AG08395 (cell line): ENCODE measurements at regions not wholly inside any gene's neighbourhood (a gene's known extent, or its start where the extent isn't known, plus 50 kb on each side); places are given as distances from the start of the nearest gene placed in this dataset.
A peak's percentile ranks its signal among the peaks of the same experiment; 100 is the strongest.
"Not testable (repeated sequence)": the region's sequence is repeated elsewhere in the genome, so short reads cannot be mapped to it uniquely, and the experiment has no call there.

ENCODE experiments used
- DNase-seq: peaks from one replicate; pipeline ENCODE4 v3.0.0; 2012; ENCODE audit warnings: mixed read lengths, low spot score

GRCh38 chr11:26898799-26899198 is 95.1 kb upstream of the FIBIN start:
- no peak for DNase-seq

- no peak for DNase-seq
Measured at GRCh38 chr11:26901162-26901561, 92.8 kb upstream of the FIBIN start.

GRCh38 chr11:26904132-26904531 is 89.8 kb upstream of the FIBIN start:
- DNase-seq: no peak

GRCh38 chr11:26904801-26905200 is 89.1 kb upstream of the FIBIN start:
- DNase-seq: no peak

- peak; percentile 52 for DNase-seq
Measured at GRCh38 chr11:26905368-26905767, 88.5 kb upstream of the FIBIN start.

- DNase-seq: no peak
Measured at GRCh38 chr11:26909515-26909914, 84.4 kb upstream of the FIBIN start.

- no peak for DNase-seq
Measured at GRCh38 chr11:26909991-26910591, 83.8 kb upstream of the FIBIN start.

GRCh38 chr11:26914968-26915367 is 78.9 kb upstream of the FIBIN start:
- no peak for DNase-seq

GRCh38 chr11:26916805-26917204 is 77.1 kb upstream of the FIBIN start:
- DNase-seq: no peak

- DNase-seq: no peak
Measured at GRCh38 chr11:26928582-26928981, 65.3 kb upstream of the FIBIN start.

- DNase-seq: no peak
Measured at GRCh38 chr11:26929806-26930517, 64.0 kb upstream of the FIBIN start.

GRCh38 chr11:26930518-26931247 is 63.2 kb upstream of the FIBIN start:
- DNase-seq: peak; percentile 61

- DNase-seq: peak; percentile 46
Measured at GRCh38 chr11:26931248-26931631, 62.7 kb upstream of the FIBIN start.

GRCh38 chr11:26931881-26932280 is 62.0 kb upstream of the FIBIN start:
- no peak for DNase-seq

GRCh38 chr11:26936109-26936508 is 57.8 kb upstream of the FIBIN start:
- no peak for DNase-seq

GRCh38 chr11:26937386-26937785 is 56.5 kb upstream of the FIBIN start:
- DNase-seq: no peak

GRCh38 chr11:26940501-26940900 is 53.4 kb upstream of the FIBIN start:
- not testable (repeated sequence) for DNase-seq

- DNase-seq: no peak
Measured at GRCh38 chr11:26942356-26942755, 51.6 kb upstream of the FIBIN start.

- no peak for DNase-seq
Measured at GRCh38 chr11:26943636-26944035, 50.3 kb upstream of the FIBIN start.
